GM13977 (cell line): ENCODE measurements at regions not wholly inside any gene's neighbourhood (a gene's known extent, or its start where the extent isn't known, plus 50 kb on each side); places are given as distances from the start of the nearest gene placed in this dataset.
A peak's percentile ranks its signal among the peaks of the same experiment; 100 is the strongest.

Experiments used
- DNase-seq: peaks from one replicate; pipeline ENCODE4 v3.0.0; 2012; ENCODE audit warnings: low spot score
- in situ Hi-C: fragments of 300-500 bp; cut with MboI; formaldehyde crosslinking; loops from one replicate; pipeline ENCODE4 v1.12.0; 2022; ENCODE audit warnings: low sequenced_read_pairs, low pct_unique_long_range_greater_than_20kb, mixed read lengths, inconsistent platforms; ENCODE audit not compliant: unreplicated experiment
- TF ChIP-seq, protein P1 (sequence below): IDR thresholded peaks from 2 replicates; pipeline ENCODE4 v1.5.1; 2012; ENCODE audit warnings: mild to moderate bottlenecking, control low read depth; ENCODE audit not compliant: insufficient read depth; ENCODE audit errors: extremely low read depth, missing control alignments

DNA sequence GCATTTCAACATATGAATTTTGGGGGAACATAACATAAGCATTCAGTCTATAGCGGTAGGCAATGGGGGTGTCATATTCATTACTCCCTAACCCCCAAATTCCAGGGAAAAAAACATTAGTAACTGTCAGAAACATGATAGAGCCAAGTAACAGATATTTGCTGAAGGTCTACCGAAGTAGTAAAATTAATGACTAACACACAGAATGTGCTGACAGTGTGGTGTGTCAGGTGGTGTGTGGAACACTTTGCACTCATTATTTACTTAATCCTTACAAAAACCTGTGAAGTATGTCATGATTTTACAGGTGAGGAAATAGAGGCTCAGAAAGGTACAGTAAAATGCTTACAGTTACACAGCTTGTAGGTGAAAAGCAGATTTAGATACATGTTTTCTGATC is 85.4 kb upstream of the RHOBTB1 start:
- in situ Hi-C loops = no loop called here
- TF ChIP-seq, protein P1, sequence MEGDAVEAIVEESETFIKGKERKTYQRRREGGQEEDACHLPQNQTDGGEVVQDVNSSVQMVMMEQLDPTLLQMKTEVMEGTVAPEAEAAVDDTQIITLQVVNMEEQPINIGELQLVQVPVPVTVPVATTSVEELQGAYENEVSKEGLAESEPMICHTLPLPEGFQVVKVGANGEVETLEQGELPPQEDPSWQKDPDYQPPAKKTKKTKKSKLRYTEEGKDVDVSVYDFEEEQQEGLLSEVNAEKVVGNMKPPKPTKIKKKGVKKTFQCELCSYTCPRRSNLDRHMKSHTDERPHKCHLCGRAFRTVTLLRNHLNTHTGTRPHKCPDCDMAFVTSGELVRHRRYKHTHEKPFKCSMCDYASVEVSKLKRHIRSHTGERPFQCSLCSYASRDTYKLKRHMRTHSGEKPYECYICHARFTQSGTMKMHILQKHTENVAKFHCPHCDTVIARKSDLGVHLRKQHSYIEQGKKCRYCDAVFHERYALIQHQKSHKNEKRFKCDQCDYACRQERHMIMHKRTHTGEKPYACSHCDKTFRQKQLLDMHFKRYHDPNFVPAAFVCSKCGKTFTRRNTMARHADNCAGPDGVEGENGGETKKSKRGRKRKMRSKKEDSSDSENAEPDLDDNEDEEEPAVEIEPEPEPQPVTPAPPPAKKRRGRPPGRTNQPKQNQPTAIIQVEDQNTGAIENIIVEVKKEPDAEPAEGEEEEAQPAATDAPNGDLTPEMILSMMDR = no peak

DNA sequence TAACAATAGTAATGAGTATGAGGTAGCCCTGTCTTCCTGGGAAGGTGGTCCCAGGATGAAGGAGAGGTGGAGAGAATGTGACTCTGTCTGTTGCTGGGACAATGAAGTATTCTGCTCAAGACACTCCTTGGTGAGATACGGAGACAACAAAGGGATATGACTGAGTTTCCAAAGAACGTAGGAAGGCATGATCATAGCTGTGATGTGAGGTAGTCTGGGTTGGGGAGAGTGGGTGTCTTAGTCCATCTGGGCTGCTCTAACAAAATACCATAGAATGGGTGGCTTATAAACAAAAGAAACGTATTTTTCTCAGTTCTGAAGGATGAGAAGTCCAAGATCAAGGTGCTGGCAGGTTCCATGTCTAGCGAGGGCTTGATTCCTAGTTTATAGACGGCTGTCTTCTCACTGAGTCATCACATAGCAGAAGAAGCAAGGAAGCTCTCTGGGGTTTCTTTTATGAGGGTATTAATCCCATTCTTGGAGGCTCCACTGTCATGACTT is 84.9 kb upstream of the RHOBTB1 start:
- in situ Hi-C loops = no loop called here
- DNase-seq = no peak
- TF ChIP-seq, protein P1 = no peak

More for the DNA sequence above, 85.4 kb upstream of the RHOBTB1 start:
- DNase-seq = no peak

DNA sequence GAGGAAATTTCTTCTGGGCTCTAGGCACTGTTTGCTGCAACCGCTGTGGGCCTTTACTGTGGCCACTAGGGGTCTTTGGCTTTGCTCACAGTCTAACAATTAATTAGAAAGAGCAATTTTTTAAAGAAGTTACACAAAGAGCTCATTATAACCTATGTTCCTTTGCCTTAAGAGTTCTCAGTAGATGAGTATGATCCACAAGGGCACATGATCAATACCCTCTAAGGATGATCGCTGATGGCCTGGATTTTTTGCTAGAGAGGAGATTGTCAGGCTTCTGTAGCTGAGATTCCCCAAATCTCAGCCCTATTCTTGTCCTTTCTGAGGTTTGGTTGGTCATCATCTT is 80.8 kb upstream of the RHOBTB1 start:
- no peak for DNase-seq

DNA sequence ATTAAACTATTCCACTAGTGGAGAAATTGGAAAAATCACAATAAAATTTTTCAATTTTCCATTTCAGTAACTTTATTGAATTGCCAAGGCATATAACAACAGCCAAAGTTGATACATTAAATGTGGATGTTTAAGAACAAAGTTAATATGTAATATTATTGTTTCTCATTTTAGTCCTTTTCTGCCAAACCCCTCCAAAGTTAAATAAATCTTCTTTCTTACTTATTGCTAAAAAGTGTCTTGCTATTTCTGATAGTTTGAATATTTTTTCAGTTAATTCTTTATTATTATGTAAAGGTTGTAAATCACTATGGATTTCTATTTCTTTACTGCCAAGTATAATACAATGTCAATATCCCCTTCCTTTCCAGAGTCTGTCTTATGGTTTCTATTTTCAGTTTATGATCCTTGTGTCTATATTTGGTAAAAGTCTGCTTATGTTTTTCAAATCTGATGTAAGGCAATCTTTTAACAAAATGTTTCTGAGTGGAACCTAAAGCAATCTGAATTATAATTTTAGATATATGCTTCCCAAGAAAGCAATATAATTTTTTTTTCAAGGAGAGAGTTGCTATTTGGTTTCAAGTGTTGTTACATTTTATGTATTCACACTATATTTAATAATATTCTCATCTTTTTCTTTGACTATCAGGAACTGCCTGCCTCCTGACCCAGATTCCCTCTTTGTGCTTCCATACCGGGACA is 80.3 kb upstream of the RHOBTB1 start:
- DNase-seq = no peak
- in situ Hi-C loops = no loop called here
- TF ChIP-seq, protein P1 = no peak

More for the DNA sequence above, 80.8 kb upstream of the RHOBTB1 start:
- in situ Hi-C loops = no loop called here
- TF ChIP-seq, protein P1 = peak; percentile 41

DNA sequence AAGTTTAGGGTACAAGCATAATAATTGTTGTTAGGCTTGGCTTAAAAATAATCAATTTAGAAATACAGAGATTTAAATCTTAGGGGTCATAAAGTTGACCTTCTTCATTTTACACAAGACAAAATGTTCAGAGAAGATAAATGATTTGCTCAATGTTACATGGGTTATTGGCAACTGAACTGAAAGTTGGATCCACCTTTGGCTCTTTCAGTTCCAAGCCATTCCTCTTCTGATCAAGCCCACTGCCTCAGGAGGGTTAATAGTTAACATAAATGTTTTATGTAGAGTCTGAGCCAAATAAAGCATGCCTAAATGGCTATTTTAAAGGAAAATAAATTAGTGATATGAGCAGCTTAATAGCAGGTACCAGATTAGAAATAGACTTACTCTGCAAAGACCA is 79.1 kb upstream of the RHOBTB1 start:
- TF ChIP-seq, protein P1 = no peak
- no peak for DNase-seq
- in situ Hi-C loops = no loop called here

DNA sequence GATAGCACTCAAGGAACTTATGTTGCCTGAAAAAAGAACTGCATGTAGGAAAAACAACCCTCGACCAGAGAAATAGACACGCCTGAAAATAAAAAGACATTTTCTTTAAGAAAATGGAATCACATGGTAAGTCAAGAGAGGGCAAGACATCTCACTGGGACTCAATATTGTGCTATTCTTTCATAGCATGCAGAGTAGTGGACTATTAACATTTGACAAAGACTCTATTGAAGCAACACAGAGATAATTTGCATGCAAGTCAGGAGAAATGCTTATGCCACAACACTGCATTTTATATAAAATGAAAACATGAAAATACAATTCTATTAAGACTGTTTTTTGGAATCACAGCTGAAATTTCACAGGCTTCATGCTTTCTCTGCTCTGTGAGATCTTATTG is 77.9 kb upstream of the RHOBTB1 start:
- in situ Hi-C loops = no loop called here
- TF ChIP-seq, protein P1 = no peak
- no peak for DNase-seq
